K562 (cell line): ENCODE measurements at regions not wholly inside any gene's neighbourhood (a gene's known extent, or its start where the extent isn't known, plus 50 kb on each side); places are given as distances from the start of the nearest gene placed in this dataset.

Experiments
- ATAC-seq: fragments of 200-7000 bp; cut with Tn5 transposase; 3 replicates; pipeline ENCODE4 v1.9.1; 2020; ENCODE audit warnings: moderate library complexity
- BruUV-seq: library from RNA; stranded (reverse); fragments of 400-500 nt; replicated peaks from 2 replicates; lab custom pipeline; 2021; lab: Mats Ljungman, UMichigan
- CTCF ChIA-PET: fragments of 300-600 bp; formaldehyde crosslinking; extraction: SDS; loops from one replicate; lab custom pipeline; 2021; ENCODE audit warnings: low intra/inter-chr PET ratio; lab: Yijun Ruan, JAX
- POLR2A ChIA-PET: fragments of 300-600, 350-650 bp; sonication (Branson Sonifier 250); formaldehyde crosslinking; extraction: SDS; loops from one replicate; lab custom pipeline; 2021; ENCODE audit warnings: antibody characterized with exemption, inconsistent platforms; lab: Yijun Ruan, JAX
- DNase-seq, 4 experiments: peaks; one replicate each; pipeline versions ENCODE4 v3.0.0 to v3.0.0-alpha.2; 2011 to 2018; ENCODE audit warnings: low spot score in 3 of 4, mixed read lengths in 3 of 4; ENCODE audit errors: extremely low read depth in 1 of 4
- FAIRE-seq: peaks from 2 replicates; lab custom pipeline; 2011; peaks lifted over from hg19 to GRCh38; lab: Jason Lieb, UNC
- H2AFZ ChIP-seq: 2 replicates; pipeline ENCODE4 v1.6.0; 2011; ENCODE audit warnings: low read depth, low read length, control low read depth, inconsistent platforms
- H3K27ac ChIP-seq: fragments of 200-600 bp; 3 replicates; pipeline ENCODE4 v1.8.0; 2011; ENCODE audit warnings: low read depth, mild to moderate bottlenecking, control low read depth, inconsistent platforms, low read length, moderate library complexity, mixed read lengths; ENCODE audit errors: extremely low read depth
- H3K27me3 ChIP-seq, 2 experiments: fragments of 300-600 bp in 1 of 2; 2 replicates in 1 of 2; 3 replicates in 1 of 2; pipeline versions ENCODE4 v1.6.0 to v1.8.0; 2011; ENCODE audit warnings: inconsistent platforms in 2 of 2, low read length in 2 of 2, mild to moderate bottlenecking in 1 of 2, mixed read lengths in 1 of 2, moderate library complexity in 1 of 2; ENCODE audit not compliant: control insufficient read depth in 2 of 2, insufficient read depth in 2 of 2
- H3K36me3 ChIP-seq: fragments of 300-600 bp; 3 replicates; pipeline ENCODE4 v1.8.0; 2011; ENCODE audit warnings: mild to moderate bottlenecking, low read length, inconsistent platforms; ENCODE audit not compliant: control insufficient read depth, insufficient read depth
- H3K4me1 ChIP-seq, 2 experiments: fragments of 200-600 bp in 1 of 2; replicated peaks in 1 of 2; 2 replicates in 1 of 2; 3 replicates in 1 of 2; pipeline versions ENCODE4 v1.5.1 to v1.8.0; 2011; ENCODE audit warnings: inconsistent platforms in 2 of 2, low read length in 2 of 2, mild to moderate bottlenecking in 1 of 2, mixed read lengths in 1 of 2, moderate library complexity in 1 of 2; ENCODE audit not compliant: control insufficient read depth in 2 of 2, insufficient read depth in 2 of 2
- H3K4me2 ChIP-seq: 2 replicates; pipeline ENCODE4 v1.6.1; 2011; ENCODE audit warnings: low read length, control low read depth, inconsistent platforms, mixed read lengths; ENCODE audit not compliant: insufficient read depth
- H3K4me3 ChIP-seq: fragments of 200-600 bp; sonication (generic), shearing (Covaris generic); 2 replicates; pipeline ENCODE4 v1.5.1; 2016; ENCODE audit warnings: control low read depth, inconsistent platforms
- H3K79me2 ChIP-seq: fragments of 200-600 bp; 3 replicates; pipeline ENCODE4 v1.8.0; 2011; ENCODE audit warnings: low read length, inconsistent platforms; ENCODE audit not compliant: control insufficient read depth, insufficient read depth
- H3K9ac ChIP-seq, 2 experiments: 2 replicates each; pipeline versions ENCODE4 v1.6.0 to v1.6.1; 2011; ENCODE audit warnings: low read depth in 2 of 2, low read length in 2 of 2, control low read depth in 1 of 2, inconsistent platforms in 1 of 2, mild to moderate bottlenecking in 1 of 2, mixed read lengths in 1 of 2; ENCODE audit not compliant: insufficient read depth in 1 of 2
- H3K9me1 ChIP-seq: one replicate; pipeline ENCODE4 v1.6.0; 2011; ENCODE audit warnings: inconsistent platforms, mild to moderate bottlenecking, low read length, moderate library complexity; ENCODE audit not compliant: control insufficient read depth, insufficient read depth
- H3K9me3 ChIP-seq: replicated peaks from 2 replicates; pipeline ENCODE4 v1.5.1; 2011; ENCODE audit warnings: low read depth, low read length, inconsistent platforms; ENCODE audit not compliant: control insufficient read depth, insufficient read depth
- H4K20me1 ChIP-seq: replicated peaks from 2 replicates; pipeline ENCODE4 v1.6.1; 2011; ENCODE audit warnings: low read length, inconsistent platforms, mixed read lengths; ENCODE audit not compliant: control insufficient read depth, insufficient read depth
- CHD7 ChIP-seq: fragments of 200-600 bp; sonication (generic); IDR thresholded peaks from one replicate; pipeline ENCODE4 v1.6.1; 2012; ENCODE audit warnings: mild to moderate bottlenecking, low read depth, low read length, inconsistent platforms
- COPS2 ChIP-seq: fragments of 450-650 bp; conservative IDR thresholded peaks from 2 replicates; pipeline ENCODE4 v1.6.1; 2016; ENCODE audit warnings: mild to moderate bottlenecking, moderate library complexity
- FOSL1 ChIP-seq: fragments of 200-800 bp; sonication (Bioruptor generic); conservative IDR thresholded peaks from 2 replicates; pipeline ENCODE4 v1.6.1; 2016; ENCODE audit warnings: missing genetic modification characterization, missing compliant biosample characterization
- FOXA3 ChIP-seq, 2 experiments: fragments of 450-650 bp in 1 of 2; sonication (generic) in 1 of 2; formaldehyde crosslinking; IDR thresholded peaks in 1 of 2; conservative IDR thresholded peaks in 1 of 2; 2 replicates each; pipeline versions ENCODE4 v1.4.0 to v1.8.0; 2020 to 2022; ENCODE audit warnings: mild to moderate bottlenecking in 2 of 2, missing genetic modification reagents in 1 of 2
- MAFG ChIP-seq: fragments of 450-650 bp; conservative IDR thresholded peaks from 2 replicates; pipeline ENCODE4 v1.6.1; 2016; ENCODE audit warnings: missing genetic modification characterization, missing compliant biosample characterization
- PRPF4 ChIP-seq: fragments of 200-400 bp; formaldehyde crosslinking; IDR thresholded peaks from one replicate; pipeline ENCODE4 v1.6.1; 2017; ENCODE audit warnings: low read length, low read depth, mild to moderate bottlenecking; ENCODE audit not compliant: insufficient read depth, poor library complexity, severe bottlenecking
- SMC3 ChIP-seq: conservative IDR thresholded peaks from 2 replicates; pipeline ENCODE4 v1.6.1; 2011; ENCODE audit warnings: low read depth, low read length, improper control_type of control experiment; ENCODE audit not compliant: insufficient read depth
- SREBF2 ChIP-seq: sonication (generic); formaldehyde crosslinking; IDR thresholded peaks from 2 replicates; pipeline ENCODE4 v1.4.0; 2020; ENCODE audit warnings: mild to moderate bottlenecking, missing genetic modification reagents
- TCFL5 ChIP-seq: fragments of 250-450 bp; sonication (Bioruptor Pico); conservative IDR thresholded peaks from 2 replicates; pipeline ENCODE4 v1.6.1; 2021; ENCODE audit warnings: mild to moderate bottlenecking, moderate library complexity, matching md5 sums
- TEAD1 ChIP-seq, 2 experiments: fragments of 450-650 bp in 1 of 2; sonication (generic) in 1 of 2; formaldehyde crosslinking; IDR thresholded peaks; 2 replicates each; pipeline versions ENCODE4 v1.4.0 to v1.8.0; 2020 to 2022; ENCODE audit warnings: mild to moderate bottlenecking in 2 of 2, missing genetic modification reagents in 1 of 2
- TSC22D4 ChIP-seq: fragments of 450-650 bp; IDR thresholded peaks from 2 replicates; pipeline ENCODE4 v1.6.1; 2016; ENCODE audit warnings: missing genetic modification characterization, missing biosample characterization, control low read depth
- ZNF217 ChIP-seq: sonication (generic); formaldehyde crosslinking; IDR thresholded peaks from 2 replicates; pipeline ENCODE4 v1.8.0; 2022; ENCODE audit warnings: mild to moderate bottlenecking, missing genetic modification reagents
- WGBS: fragments of 100-300 bp; shearing (Covaris generic); methylation state at CpG from one replicate; pipeline ENCODE4 v1.1.6; 2016; ENCODE audit warnings: low coverage, mixed read lengths; ENCODE audit not compliant: insufficient coverage; ENCODE audit errors: missing lambda C conversion rate; 5-methylcytosine and 5-hydroxymethylcytosine counted together
- in situ Hi-C: fragments of 300-500 bp; cut with MboI; formaldehyde crosslinking; loops from 4 replicates; pipeline ENCODE4 v1.15.0; 2018; ENCODE audit warnings: inconsistent platforms, mixed read lengths
- intact Hi-C: fragments of 100-400 bp; cut with micrococcal nuclease; formaldehyde crosslinking; loops from 2 replicates; pipeline ENCODE4 v1.14.2; 2022

- H3K79me2 ChIP-seq = no peaks in the 10 kb centered on the region
- ATAC-seq (no peak), FAIRE-seq (no peak), DNase-seq (no peak)
- no peak overlapping the region for H3K27ac ChIP-seq
- no peaks in the 10 kb centered on the region for H3K36me3 ChIP-seq
- no peaks in the 10 kb centered on the region for H4K20me1 ChIP-seq
- no peaks in the 10 kb centered on the region for H3K27me3 ChIP-seq
- BruUV-seq = no TSS peak
- intact Hi-C loops (no loop called here), in situ Hi-C loops (no loop called here)
- POLR2A ChIA-PET = no interaction called here
- CTCF ChIA-PET = no interaction called here
- no peaks in the 10 kb centered on the region for H3K9me3 ChIP-seq
- H2AFZ ChIP-seq = no peak overlapping the region
- no peak overlapping the region for H3K4me2 ChIP-seq
- WGBS = 8% methylated on average over 5 of the region's 5 CpGs
- no peaks in the 10 kb centered on the region for H3K9me1 ChIP-seq
- H3K9ac ChIP-seq = no peak overlapping the region
- H3K4me3 ChIP-seq = no peak overlapping the region
- H3K4me1 ChIP-seq = no peaks in the 10 kb centered on the region
- TF ChIP-seq TEAD1 (CRISPR knock-in tag; IDR thresholded peaks at IDR 0.05) (no peak), COPS2 (no peak), FOXA3 (CRISPR knock-in tag; conservative IDR thresholded peaks at IDR 0.05 in 1 of 2, IDR thresholded peaks at IDR 0.05 in 1 of 2) (no peak), SREBF2 (CRISPR knock-in tag) (no peak), FOSL1 (tag) (no peak), TSC22D4 (no peak), SMC3 (no peak), PRPF4 (no peak), ZNF217 (CRISPR knock-in tag) (no peak), CHD7 (no peak), TCFL5 (no peak), MAFG (tag) (no peak)
These were observed 514.1 kb downstream of the RAB38 start for GRCh38 chr11:87660926-87661660.
